Neutrophil (primary cell): ENCODE measurements at regions not wholly inside any gene's neighbourhood (a gene's known extent, or its start where the extent isn't known, plus 50 kb on each side); places are given as distances from the start of the nearest gene placed in this dataset.

ENCODE experiments used
- H3K27ac ChIP-seq: fragments of 200-600 bp; sonication (generic); 2 replicates; pipeline ENCODE4 v1.5.1; 2016; ENCODE audit warnings: mild to moderate bottlenecking, moderate library complexity
- H3K27me3 ChIP-seq: fragments of 200-600 bp; sonication (generic); 2 replicates; pipeline ENCODE4 v1.6.0; 2016; ENCODE audit warnings: mild to moderate bottlenecking
- H3K36me3 ChIP-seq: fragments of 200-600 bp; sonication (generic); 2 replicates; pipeline ENCODE4 v1.5.1; 2017
- H3K4me1 ChIP-seq, 2 experiments: fragments of 200-600 bp in 1 of 2; sonication (generic) in 1 of 2; 1 replicate in 1 of 2; 2 replicates in 1 of 2; pipeline versions ENCODE4 v1.5.1 to v1.6.1; 2013 to 2016; ENCODE audit warnings: low read depth in 1 of 2, low read length in 1 of 2, mild to moderate bottlenecking in 1 of 2, moderate library complexity in 1 of 2; ENCODE audit not compliant: control insufficient read depth in 1 of 2, insufficient read depth in 1 of 2
- H3K4me3 ChIP-seq, 2 experiments: fragments of 200-600 bp in 1 of 2; sonication (generic) in 1 of 2; 1 replicate in 1 of 2; 2 replicates in 1 of 2; pipeline ENCODE4 v1.5.1; 2013 to 2016; ENCODE audit warnings: low read depth in 1 of 2, low read length in 1 of 2, mild to moderate bottlenecking in 1 of 2, moderate library complexity in 1 of 2
- H3K9me3 ChIP-seq: fragments of 200-600 bp; sonication (generic); 2 replicates; pipeline ENCODE4 v1.5.1; 2016
- TF ChIP-seq, protein P1 (sequence below): fragments of 200-600 bp; sonication (generic); IDR thresholded peaks from 2 replicates; pipeline ENCODE4 v1.5.1; 2016; ENCODE audit warnings: antibody characterized with exemption

GRCh38 chr18:78113136-78113939, 863.7 kb downstream of the GALR1 start:
- H3K36me3 ChIP-seq = no peaks in the 10 kb centered on the region
- no peak overlapping the region for H3K27ac ChIP-seq
- TF ChIP-seq, protein P1, sequence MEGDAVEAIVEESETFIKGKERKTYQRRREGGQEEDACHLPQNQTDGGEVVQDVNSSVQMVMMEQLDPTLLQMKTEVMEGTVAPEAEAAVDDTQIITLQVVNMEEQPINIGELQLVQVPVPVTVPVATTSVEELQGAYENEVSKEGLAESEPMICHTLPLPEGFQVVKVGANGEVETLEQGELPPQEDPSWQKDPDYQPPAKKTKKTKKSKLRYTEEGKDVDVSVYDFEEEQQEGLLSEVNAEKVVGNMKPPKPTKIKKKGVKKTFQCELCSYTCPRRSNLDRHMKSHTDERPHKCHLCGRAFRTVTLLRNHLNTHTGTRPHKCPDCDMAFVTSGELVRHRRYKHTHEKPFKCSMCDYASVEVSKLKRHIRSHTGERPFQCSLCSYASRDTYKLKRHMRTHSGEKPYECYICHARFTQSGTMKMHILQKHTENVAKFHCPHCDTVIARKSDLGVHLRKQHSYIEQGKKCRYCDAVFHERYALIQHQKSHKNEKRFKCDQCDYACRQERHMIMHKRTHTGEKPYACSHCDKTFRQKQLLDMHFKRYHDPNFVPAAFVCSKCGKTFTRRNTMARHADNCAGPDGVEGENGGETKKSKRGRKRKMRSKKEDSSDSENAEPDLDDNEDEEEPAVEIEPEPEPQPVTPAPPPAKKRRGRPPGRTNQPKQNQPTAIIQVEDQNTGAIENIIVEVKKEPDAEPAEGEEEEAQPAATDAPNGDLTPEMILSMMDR = no peak
- no peak overlapping the region for H3K4me3 ChIP-seq
- H3K9me3 ChIP-seq = no peaks in the 10 kb centered on the region
- H3K27me3 ChIP-seq = no peaks in the 10 kb centered on the region
- no peaks in the 10 kb centered on the region for H3K4me1 ChIP-seq

DNA sequence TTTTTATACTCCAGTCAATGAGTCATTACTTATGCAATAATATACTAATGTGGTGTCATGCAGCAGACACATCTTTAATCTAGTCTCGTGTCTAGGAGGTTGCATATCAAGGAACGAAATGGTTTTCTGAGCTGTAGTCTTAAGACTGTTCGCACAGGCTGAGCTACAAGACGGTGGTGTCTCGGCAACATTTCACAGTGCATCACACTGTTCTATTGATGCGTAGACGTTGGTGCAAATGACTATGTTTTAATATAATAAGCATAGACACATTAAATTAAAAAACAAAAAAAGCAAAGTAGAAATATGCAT, 864.2 kb downstream of the GALR1 start:
- H3K27me3 ChIP-seq = no peaks in the 10 kb centered on the region
- no peak overlapping the region for H3K27ac ChIP-seq
- no peak overlapping the region for H3K4me3 ChIP-seq
- TF ChIP-seq, protein P1 = no peak
- no peaks in the 10 kb centered on the region for H3K4me1 ChIP-seq
- no peaks in the 10 kb centered on the region for H3K9me3 ChIP-seq
- H3K36me3 ChIP-seq = no peaks in the 10 kb centered on the region

GRCh38 chr18:78115896-78116561, 863.6 kb upstream of the SALL3 start:
- H3K4me3 ChIP-seq = no peak overlapping the region
- H3K9me3 ChIP-seq = no peaks in the 10 kb centered on the region
- H3K27me3 ChIP-seq = no peaks in the 10 kb centered on the region
- H3K27ac ChIP-seq = no peak overlapping the region
- H3K4me1 ChIP-seq = no peaks in the 10 kb centered on the region
- TF ChIP-seq, protein P1 = no peak
- no peaks in the 10 kb centered on the region for H3K36me3 ChIP-seq

GRCh38 chr18:78123144-78123909, 856.3 kb upstream of the SALL3 start:
- Histone ChIP-seq H3K27ac (no peak overlapping the region), H3K36me3 (no peaks in the 10 kb centered on the region), H3K4me1 (no peaks in the 10 kb centered on the region), H3K9me3 (no peaks in the 10 kb centered on the region), H3K4me3 (no peak overlapping the region), H3K27me3 (no peaks in the 10 kb centered on the region)
- TF ChIP-seq, protein P1 = no peak

GRCh38 chr18:78123926-78124797, 855.5 kb upstream of the SALL3 start:
- TF ChIP-seq, protein P1 = no peak
- no peak overlapping the region for H3K4me3 ChIP-seq
- no peaks in the 10 kb centered on the region for H3K9me3 ChIP-seq
- no peaks in the 10 kb centered on the region for H3K4me1 ChIP-seq
- H3K27me3 ChIP-seq = no peaks in the 10 kb centered on the region
- H3K27ac ChIP-seq = no peak overlapping the region
- H3K36me3 ChIP-seq = no peaks in the 10 kb centered on the region
